GM23338 (cell line): ENCODE measurements at regions not wholly inside any gene's neighbourhood (a gene's known extent, or its start where the extent isn't known, plus 50 kb on each side); places are given as distances from the start of the nearest gene placed in this dataset.
A peak's percentile ranks its signal among the peaks of the same experiment; 100 is the strongest.

Experiments used
- ATAC-seq: fragments of 200-7000 bp; cut with Tn5 transposase; 3 replicates; pipeline ENCODE4 v1.9.1; 2020
- DNase-seq: peaks from one replicate; pipeline ENCODE4 v3.0.0-alpha.2; 2015; ENCODE audit warnings: low spot score
- H2AFZ ChIP-seq: fragments of 200-600 bp; sonication (generic); 2 replicates; pipeline ENCODE4 v1.8.0; 2016; ENCODE audit warnings: antibody characterized with exemption, mild to moderate bottlenecking, moderate library complexity
- H3F3A ChIP-seq: fragments of 200-600 bp; sonication (generic); replicated peaks from 2 replicates; pipeline ENCODE4 v1.8.0; 2017; ENCODE audit warnings: antibody characterized with exemption, mixed run types, low read depth
- H3K27ac ChIP-seq: fragments of 200-600 bp; sonication (generic); 2 replicates; pipeline ENCODE4 v1.6.1; 2016; ENCODE audit warnings: low read depth
- H3K27me3 ChIP-seq: fragments of 200-600 bp; sonication (generic); 2 replicates; pipeline ENCODE4 v1.8.0; 2016; ENCODE audit warnings: mild to moderate bottlenecking, mixed run types, moderate library complexity; ENCODE audit not compliant: insufficient read depth
- H3K36me3 ChIP-seq: fragments of 200-600 bp; sonication (generic); 2 replicates; pipeline ENCODE4 v1.8.0; 2016; ENCODE audit warnings: mild to moderate bottlenecking; ENCODE audit not compliant: insufficient read depth
- H3K4me1 ChIP-seq: fragments of 200-600 bp; sonication (generic); 2 replicates; pipeline ENCODE4 v1.8.0; 2016; ENCODE audit warnings: mild to moderate bottlenecking, moderate library complexity; ENCODE audit not compliant: insufficient read depth
- H3K4me2 ChIP-seq: fragments of 200-600 bp; sonication (generic); 2 replicates; pipeline ENCODE4 v1.7.1; 2017; ENCODE audit warnings: mixed run types
- H3K4me3 ChIP-seq: fragments of 200-600 bp; sonication (generic); 2 replicates; pipeline ENCODE4 v1.6.1; 2016; ENCODE audit warnings: mixed run types
- H3K79me2 ChIP-seq: fragments of 200-600 bp; sonication (generic); replicated peaks from 2 replicates; pipeline ENCODE4 v1.8.0; 2017; ENCODE audit warnings: mild to moderate bottlenecking; ENCODE audit not compliant: insufficient read depth
- H3K9me2 ChIP-seq: fragments of 200-600 bp; sonication (generic); 2 replicates; pipeline ENCODE4 v1.8.0; 2017; ENCODE audit not compliant: insufficient read depth
- H4K20me1 ChIP-seq: fragments of 200-600 bp; sonication (generic); replicated peaks from 2 replicates; pipeline ENCODE4 v1.8.0; 2017; ENCODE audit warnings: mild to moderate bottlenecking; ENCODE audit not compliant: insufficient read depth
- H3K27ac Mint-ChIP-seq: 2 replicates; pipeline ENCODE4 v1.8.0; 2020; ENCODE audit warnings: inconsistent platforms, mild to moderate bottlenecking, moderate library complexity, mixed read lengths
- H3K27me3 Mint-ChIP-seq: 3 replicates; pipeline ENCODE4 v1.8.0; 2022; ENCODE audit warnings: low read depth, mild to moderate bottlenecking, moderate library complexity, mixed read lengths, inconsistent platforms; ENCODE audit not compliant: insufficient read depth, poor library complexity
- H3K36me3 Mint-ChIP-seq: 3 replicates; pipeline ENCODE4 v1.8.0; 2021; ENCODE audit warnings: low read depth, mild to moderate bottlenecking, inconsistent platforms, moderate library complexity, mixed read lengths
- H3K4me1 Mint-ChIP-seq: 3 replicates; pipeline ENCODE4 v1.8.0; 2020; ENCODE audit warnings: mild to moderate bottlenecking, inconsistent platforms, mixed read lengths
- H3K4me3 Mint-ChIP-seq: 3 replicates; pipeline ENCODE4 v1.8.0; 2021; ENCODE audit warnings: moderate library complexity, mild to moderate bottlenecking, inconsistent platforms, mixed read lengths
- H3K9me3 Mint-ChIP-seq: 3 replicates; pipeline ENCODE4 v1.8.0; 2020; ENCODE audit warnings: moderate library complexity, mild to moderate bottlenecking, inconsistent platforms, mixed read lengths
- CREB1 ChIP-seq: fragments of 250-450 bp; sonication (Bioruptor Pico); IDR thresholded peaks from 2 replicates; pipeline ENCODE4 v1.5.0; 2020; ENCODE audit warnings: low read depth, mild to moderate bottlenecking, moderate library complexity
- CTCF ChIP-seq, 2 experiments: fragments of 200-600 bp in 1 of 2; sonication (generic) in 1 of 2; conservative IDR thresholded peaks; 2 replicates each; pipeline versions ENCODE4 v1.5.1 to v1.6.1; 2016 to 2017; ENCODE audit warnings: antibody characterized with exemption in 2 of 2, low read depth in 2 of 2, mild to moderate bottlenecking in 2 of 2, moderate library complexity in 1 of 2
- ETS1 ChIP-seq: IDR thresholded peaks from 2 replicates; pipeline ENCODE4 v1.6.1; 2016; ENCODE audit warnings: antibody characterized with exemption
- EZH2 ChIP-seq: fragments of 200-600 bp; sonication (generic); IDR thresholded peaks from one replicate; pipeline ENCODE4 v1.8.0; 2017; ENCODE audit warnings: antibody characterized with exemption, mild to moderate bottlenecking, low read depth; ENCODE audit not compliant: unreplicated experiment
- JUNB ChIP-seq: IDR thresholded peaks from one replicate; pipeline ENCODE4 v1.6.1; 2016; ENCODE audit warnings: antibody characterized with exemption; ENCODE audit not compliant: unreplicated experiment
- NANOG ChIP-seq: IDR thresholded peaks from 2 replicates; pipeline ENCODE4 v1.6.1; 2016; ENCODE audit warnings: antibody characterized with exemption, borderline replicate concordance
- POLR2AphosphoS5 ChIP-seq: IDR thresholded peaks from 2 replicates; pipeline ENCODE4 v1.6.1; 2016; ENCODE audit warnings: antibody characterized with exemption, low read depth
- REST ChIP-seq: IDR thresholded peaks from one replicate; pipeline ENCODE4 v1.6.1; 2018; ENCODE audit warnings: antibody characterized with exemption; ENCODE audit not compliant: unreplicated experiment
- STAT1 ChIP-seq: IDR thresholded peaks from one replicate; pipeline ENCODE4 v1.6.1; 2016; ENCODE audit warnings: antibody characterized with exemption; ENCODE audit not compliant: unreplicated experiment
- ZNF114 ChIP-seq: fragments of 250-450 bp; sonication (Bioruptor Pico); IDR thresholded peaks from 2 replicates; pipeline ENCODE4 v1.5.0; 2020; ENCODE audit warnings: mild to moderate bottlenecking, moderate library complexity

- Histone ChIP-seq H3K4me1 (no peaks in the 10 kb centered on the region), H4K20me1 (no peaks in the 10 kb centered on the region), H3K36me3 (no peaks in the 10 kb centered on the region), H2AFZ (no peak overlapping the region), H3K27ac (no peak overlapping the region), H3K4me2 (no peak overlapping the region), H3K9me2 (no peaks in the 10 kb centered on the region), H3K27me3 (no peaks in the 10 kb centered on the region), H3K4me3 (no peak overlapping the region), H3K79me2 (no peaks in the 10 kb centered on the region), H3F3A (no peaks in the 10 kb centered on the region)
- no peak overlapping the region for H3K27ac Mint-ChIP-seq
- no peak for TF ChIP-seq CTCF (conservative IDR thresholded peaks at IDR 0.05; ENCODE audit: low read depth in 2 of 2)
- no peak for TF ChIP-seq EZH2
- TF ChIP-seq REST = no peak
- TF ChIP-seq POLR2AphosphoS5 = no peak
- no peak for TF ChIP-seq CREB1 (CRISPR knock-in tag)
- TF ChIP-seq NANOG = no peak
- H3K4me1 Mint-ChIP-seq = no peaks in the 10 kb centered on the region
- H3K27me3 Mint-ChIP-seq = peaks cover 5% of the 10 kb centered on the region
- DNase-seq (no peak), ATAC-seq (no peak)
- H3K9me3 Mint-ChIP-seq = peaks cover 7% of the 10 kb centered on the region; the same call in 1 of the 3 replicates
- H3K4me3 Mint-ChIP-seq = no peak overlapping the region
- no peaks in the 10 kb centered on the region for H3K36me3 Mint-ChIP-seq
Measured at GRCh38 chr1:195915826-195916225, 692.4 kb downstream of the KCNT2 start.

GRCh38 chr1:195909061-195909460, 699.2 kb downstream of the KCNT2 start:
- no peaks in the 10 kb centered on the region for H4K20me1 ChIP-seq
- Mint-ChIP-seq H3K27ac (no peak overlapping the region), H3K4me1 (no peaks in the 10 kb centered on the region), H3K27me3 (no peaks in the 10 kb centered on the region), H3K4me3 (no peak overlapping the region), H3K36me3 (no peaks in the 10 kb centered on the region), H3K9me3 (no peaks in the 10 kb centered on the region)
- no peak overlapping the region for H3K27ac ChIP-seq
- no peak overlapping the region for H3K4me3 ChIP-seq
- DNase-seq (no peak), ATAC-seq (no peak)
- H2AFZ ChIP-seq = peak overlapping the region; percentile 35; the same call in 1 of the 2 replicates
- no peaks in the 10 kb centered on the region for H3K9me2 ChIP-seq
- H3K4me1 ChIP-seq = no peaks in the 10 kb centered on the region
- H3K36me3 ChIP-seq = no peaks in the 10 kb centered on the region
- no peaks in the 10 kb centered on the region for H3K27me3 ChIP-seq
- H3K4me2 ChIP-seq = no peak overlapping the region
- H3F3A ChIP-seq = no peaks in the 10 kb centered on the region
- H3K79me2 ChIP-seq = no peaks in the 10 kb centered on the region
- no peak for TF ChIP-seq STAT1
- no peak for TF ChIP-seq CTCF (conservative IDR thresholded peaks at IDR 0.05; ENCODE audit: low read depth in 2 of 2)
- no peak for TF ChIP-seq EZH2
- TF ChIP-seq REST = no peak
- no peak for TF ChIP-seq CREB1 (CRISPR knock-in tag)
- TF ChIP-seq ETS1 = no peak
- TF ChIP-seq JUNB = no peak
- no peak for TF ChIP-seq ZNF114 (CRISPR knock-in tag)
- TF ChIP-seq NANOG = no peak
